HG02981 (cell line): ENCODE measurements at regions not wholly inside any gene's neighbourhood (a gene's known extent, or its start where the extent isn't known, plus 50 kb on each side); places are given as distances from the start of the nearest gene placed in this dataset.
A peak's percentile ranks its signal among the peaks of the same experiment; 100 is the strongest.

Source experiments
- ATAC-seq: cut with Tn5 transposase; IDR thresholded peaks from one replicate; pipeline ENCODE4 v1.9.1; 2021; ENCODE audit warnings: mild to moderate bottlenecking, moderate library complexity; ENCODE audit not compliant: unreplicated experiment

DNA sequence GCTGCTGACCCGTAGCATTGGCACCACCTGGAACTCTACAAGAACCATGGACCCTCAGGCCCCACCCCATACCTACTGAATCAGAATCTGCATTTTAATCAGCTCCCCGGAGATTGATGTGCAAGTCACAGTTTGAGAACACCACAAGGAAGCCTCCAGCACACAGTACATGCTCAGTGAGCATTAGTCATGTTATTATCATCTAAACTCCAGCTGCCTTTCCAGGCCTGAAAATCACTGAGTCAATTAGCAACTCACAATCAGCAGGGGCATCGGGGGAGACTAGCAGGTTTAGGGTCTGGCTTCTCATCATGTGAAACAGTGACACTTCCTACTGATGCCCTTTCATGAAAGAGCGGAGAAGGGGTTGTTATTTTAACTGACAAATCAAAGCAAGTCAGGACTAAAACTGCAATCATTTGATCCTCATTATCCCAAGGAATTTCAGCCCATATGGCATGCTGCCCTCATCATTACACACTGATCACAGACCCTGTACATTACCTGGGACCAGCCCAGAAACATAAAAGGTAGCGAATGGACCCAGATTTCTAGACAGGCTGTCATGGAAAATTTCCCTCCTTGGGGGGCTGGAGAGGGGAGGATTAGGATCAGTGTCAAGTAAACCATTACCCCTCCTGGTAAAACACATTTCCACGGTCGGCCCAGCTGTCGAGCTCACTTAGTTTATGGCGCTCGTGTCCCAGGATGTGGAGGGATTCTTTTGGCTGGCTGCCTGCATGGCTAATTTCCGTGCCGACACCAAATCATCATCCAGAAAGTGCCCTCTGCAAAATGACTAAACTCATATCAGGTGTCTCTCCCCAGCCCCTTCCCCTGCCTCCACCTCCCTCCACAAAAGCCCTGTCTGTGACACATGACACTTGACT lies 122.8 kb downstream of the PRLHR start:
- ATAC-seq, result no peak

DNA sequence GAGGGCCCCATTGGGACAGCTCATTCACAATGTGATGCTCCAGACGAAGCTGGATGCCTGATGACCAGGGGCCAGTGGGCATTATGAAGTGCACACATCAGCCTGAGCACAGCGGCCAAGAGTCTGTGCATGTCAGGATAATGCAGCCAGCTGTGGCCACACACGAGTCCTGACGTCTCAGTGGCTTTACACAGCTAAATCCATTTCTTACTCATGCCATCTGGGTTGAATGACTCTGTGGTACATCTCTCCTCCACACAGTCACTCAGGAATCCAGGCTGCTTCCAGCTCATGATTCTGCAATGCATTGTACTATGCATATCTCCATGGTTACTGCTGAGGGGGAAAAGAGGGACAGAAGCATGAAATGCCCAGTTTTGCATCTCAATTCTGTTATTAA lies 123.6 kb downstream of the PRLHR start:
- no peak for ATAC-seq

DNA sequence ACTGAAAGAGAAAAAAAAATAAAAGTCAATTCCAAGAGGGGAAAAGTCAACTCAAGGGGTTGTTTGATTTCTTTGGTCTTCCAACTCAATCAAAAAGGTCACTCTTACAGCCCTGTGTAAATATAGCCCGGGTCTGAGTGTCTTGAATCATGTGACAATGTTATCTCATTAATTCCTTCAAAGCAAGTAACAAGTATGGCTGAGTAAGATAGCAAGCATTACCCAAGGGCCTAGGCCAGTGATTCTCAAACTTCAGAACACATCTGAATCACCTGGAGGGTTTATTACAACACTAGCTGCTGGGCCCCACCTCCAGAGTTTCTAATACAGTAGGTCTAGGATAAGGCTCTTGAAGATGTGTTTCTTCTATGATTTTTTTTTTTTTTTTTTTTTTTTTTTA lies 125.0 kb downstream of the PRLHR start:
- ATAC-seq, result no peak

DNA sequence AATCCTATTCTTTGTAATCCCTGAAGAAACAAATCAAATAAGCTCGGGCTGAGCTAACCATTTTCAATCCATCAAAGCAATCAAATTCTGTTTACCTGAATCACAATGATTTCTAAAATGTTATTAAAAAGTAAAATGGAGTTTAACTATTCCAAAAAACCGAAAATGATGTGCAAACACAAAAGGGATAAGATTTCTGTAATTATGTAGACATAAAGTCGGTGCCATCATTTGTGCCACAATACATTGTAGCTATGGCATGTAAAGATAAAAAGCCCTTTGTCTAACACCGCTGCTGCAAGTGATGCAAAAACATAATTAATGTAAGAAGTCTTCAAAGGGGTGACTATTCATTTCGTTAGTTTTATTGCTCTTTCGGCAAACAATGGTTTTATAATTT lies 125.1 kb upstream of the FAM204A start:
- ATAC-seq, result no peak

DNA sequence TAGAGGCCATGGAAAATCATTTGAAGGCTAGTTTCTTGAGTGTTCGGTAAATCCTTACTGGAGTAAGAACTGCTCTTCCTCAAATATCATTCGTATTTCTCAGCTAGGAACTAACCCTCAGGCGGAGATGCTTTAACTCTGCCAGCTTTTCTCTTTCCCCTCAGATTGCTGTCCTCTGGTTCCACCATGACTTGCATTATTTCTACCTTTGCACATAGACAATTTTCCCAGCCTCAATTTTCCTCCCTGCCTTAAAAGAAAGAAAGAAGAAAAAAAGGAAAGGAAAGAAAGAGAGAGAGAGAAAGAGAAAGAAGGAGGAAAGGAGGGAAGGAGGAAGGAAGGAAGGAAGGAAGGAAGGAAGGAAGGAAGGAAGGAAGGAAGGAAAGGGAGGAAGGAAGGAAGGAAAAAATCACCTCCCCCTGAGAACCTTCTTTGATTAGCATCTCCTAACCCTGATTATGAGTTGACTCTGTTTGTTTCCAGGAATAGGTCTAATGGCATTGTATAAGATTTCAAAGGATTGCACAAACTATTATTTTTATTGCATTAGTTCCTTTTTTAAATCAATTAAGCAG lies 123.3 kb upstream of the FAM204A start:
- no peak for ATAC-seq

DNA sequence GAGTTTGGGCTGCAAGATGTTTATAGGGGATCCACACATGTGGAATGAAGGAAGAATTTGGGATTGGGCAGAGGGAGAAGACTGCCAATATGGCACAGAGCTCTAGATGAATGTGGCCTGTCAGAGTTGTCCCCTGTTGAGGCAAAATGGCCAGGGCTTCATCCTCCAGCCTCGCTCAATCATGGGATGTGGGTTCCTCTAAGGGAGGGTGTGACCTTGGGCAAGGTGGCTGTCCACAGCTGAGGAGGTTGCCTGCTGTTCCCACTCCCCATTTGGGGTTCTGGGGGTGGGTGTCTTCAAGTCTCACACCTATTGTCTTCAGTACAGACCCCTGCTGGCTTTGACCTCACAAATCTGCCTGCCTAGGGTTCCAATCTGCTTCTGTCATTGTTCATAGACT lies 121.6 kb upstream of the FAM204A start:
- ATAC-seq, result no peak

DNA sequence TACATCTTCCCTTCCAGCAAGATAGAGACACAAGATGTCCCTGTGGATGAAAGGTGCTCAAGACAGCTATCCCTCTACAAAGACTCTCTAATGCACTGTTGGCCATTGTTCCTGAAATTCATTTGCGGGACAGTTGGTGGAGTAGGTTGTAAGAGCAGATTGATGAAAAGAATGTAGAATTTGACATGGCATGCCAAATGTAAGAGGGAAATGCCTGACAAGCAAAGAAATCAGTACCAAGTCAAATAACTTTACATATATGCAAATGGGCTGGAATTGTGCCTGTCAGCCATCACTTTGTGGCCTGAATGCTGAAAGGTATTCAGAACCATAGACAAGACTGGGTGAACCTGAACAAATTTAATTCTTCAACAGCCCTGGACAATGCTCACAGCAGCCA lies 120.3 kb upstream of the FAM204A start:
- ATAC-seq, result no peak

DNA sequence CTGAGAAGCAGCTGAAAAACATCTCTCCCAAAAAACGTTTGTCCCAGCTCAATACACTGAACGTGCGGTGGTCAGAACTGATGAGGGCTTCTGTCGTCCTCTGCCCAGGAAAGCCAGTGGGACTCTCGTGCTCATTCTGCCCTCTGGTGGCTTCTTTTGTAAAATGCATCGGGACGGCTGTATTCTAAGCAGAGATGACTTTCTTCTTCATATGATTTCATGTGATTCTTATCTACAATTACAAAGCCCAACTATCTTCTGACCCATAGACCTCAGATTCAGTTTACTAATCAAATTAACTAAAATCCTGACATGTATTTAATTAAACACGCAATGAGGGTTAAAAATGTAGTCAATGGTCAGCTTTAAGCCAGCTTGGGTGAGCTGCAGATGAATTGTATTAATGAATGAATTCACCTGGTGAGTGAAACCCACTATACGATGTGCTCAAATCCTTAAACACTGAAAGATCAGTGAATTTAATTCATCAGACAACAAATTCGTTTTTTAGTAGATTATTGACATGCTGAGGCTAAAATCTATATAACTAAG lies 117.6 kb upstream of the FAM204A start:
- ATAC-seq, result peak; percentile 85

DNA sequence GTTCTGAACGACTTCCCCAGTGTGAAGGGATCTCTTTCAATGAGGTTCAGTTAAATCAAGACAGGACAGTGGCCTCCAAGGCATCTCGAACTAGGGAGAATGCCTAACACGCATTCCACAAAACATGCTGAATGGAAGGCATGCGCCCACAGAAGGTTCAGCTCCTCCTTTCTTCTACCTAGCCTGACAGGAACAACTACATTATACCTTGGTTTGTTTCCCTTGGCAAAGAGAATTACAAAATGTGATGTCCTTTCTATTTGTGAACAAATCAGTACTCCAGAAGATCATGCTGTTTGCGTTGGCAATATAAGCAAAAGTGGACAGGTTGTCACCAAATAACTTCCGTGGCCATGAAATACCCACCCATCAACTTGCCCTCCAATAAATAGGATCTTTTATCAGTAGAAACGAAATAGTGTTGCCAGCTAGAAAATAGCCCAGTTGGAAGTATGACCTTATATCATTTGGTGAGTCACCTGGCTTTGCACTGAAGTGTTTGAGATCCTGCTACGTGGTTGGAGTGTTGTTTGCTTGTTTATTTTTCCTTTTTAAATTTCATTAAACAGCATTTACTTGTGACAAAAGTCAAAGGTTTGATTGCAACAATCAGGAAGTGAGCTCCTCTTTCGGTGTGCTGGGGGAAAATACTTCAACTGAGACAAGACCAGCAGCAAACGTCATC lies 117.0 kb upstream of the FAM204A start:
- ATAC-seq, result no peak

DNA sequence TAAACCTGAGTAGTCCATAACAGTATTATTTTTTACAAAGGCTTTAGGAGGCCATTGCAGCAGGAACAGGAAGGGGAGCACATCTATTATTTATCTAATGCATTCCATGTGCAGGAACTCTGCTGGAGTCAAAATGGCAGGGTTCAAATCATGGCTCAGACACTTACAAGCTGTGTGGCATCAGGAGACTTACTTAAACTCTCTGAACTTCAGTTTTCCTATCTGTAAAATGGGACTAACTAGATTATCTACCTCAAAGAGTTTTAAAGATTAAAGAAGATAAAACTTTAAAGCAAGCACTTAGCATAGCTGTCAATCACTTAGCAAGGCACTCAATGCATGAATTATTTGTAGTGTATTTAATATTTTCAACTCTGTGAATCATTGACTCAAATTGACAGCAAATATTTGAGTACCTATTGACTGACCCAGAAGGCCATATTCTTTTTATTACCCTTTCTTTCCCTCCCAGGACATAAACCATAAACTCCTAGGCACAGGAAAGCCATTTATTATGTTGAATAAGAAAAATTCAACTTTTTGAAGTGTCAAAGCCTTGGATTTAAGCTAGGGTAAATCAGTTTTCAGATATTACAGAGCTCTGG lies 115.8 kb upstream of the FAM204A start:
- ATAC-seq, result no peak

DNA sequence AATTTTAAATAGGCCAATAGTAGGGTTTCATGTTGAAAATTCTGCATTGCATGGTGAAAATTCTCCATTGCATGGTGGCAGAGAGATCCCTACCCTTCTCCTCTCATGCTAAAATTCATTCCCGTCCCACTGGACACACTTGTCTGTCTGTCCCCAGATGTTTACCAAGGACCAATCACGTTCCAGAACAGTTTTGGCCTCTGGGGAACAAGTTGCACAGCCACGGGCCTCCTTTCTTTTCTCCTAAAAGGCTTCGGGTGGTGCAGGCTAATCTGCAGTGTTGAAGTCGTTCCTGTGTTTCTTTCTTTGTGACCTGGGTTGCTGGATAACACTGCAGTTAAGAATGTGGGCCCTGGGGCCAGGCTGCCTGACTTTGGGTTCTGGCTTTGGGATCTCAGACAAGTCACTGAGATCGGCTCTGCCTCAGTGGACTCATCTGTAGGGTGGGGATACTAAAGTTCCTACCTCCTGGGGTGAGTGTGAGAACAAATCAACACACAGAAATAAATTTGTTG lies 113.1 kb upstream of the FAM204A start:
- no peak for ATAC-seq

DNA sequence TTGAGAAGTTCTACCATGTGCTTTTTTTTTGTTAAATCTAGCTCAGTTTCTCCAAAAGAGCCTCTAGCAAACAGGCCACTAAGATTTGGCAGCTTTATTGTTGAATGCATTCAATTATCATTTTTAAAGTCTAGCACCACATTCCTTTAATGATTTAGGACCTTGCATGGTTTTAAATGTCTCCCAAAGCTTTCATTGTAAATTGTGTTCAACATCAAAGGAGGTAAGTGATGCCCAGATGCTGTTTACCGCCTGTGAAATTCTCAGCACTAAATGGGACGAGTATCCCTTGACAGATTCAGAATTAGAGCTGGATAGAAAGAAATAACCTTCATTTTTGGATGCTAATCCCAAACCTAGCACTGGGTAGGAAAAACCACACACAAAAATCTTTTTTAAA lies 112.1 kb upstream of the FAM204A start:
- ATAC-seq, result no peak

DNA sequence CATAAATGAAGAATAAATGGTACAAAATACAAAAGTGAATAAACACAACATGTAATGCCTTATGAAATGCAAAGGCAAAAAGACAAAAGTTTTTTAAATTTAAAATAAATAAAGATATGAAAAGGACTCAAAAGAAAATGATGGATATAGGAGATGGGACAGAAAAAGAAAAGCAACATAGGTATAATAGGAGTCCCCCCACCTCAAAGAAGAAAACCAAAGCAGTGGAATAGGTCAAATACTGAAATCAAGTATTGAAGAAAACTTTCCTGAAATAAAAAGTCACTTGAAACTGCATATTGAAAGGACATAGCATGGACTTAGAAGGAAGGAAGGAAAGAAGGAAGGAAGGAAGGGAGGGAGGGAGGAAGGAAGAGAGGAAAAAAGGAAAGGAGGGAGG lies 110.0 kb upstream of the FAM204A start:
- ATAC-seq, result no peak

DNA sequence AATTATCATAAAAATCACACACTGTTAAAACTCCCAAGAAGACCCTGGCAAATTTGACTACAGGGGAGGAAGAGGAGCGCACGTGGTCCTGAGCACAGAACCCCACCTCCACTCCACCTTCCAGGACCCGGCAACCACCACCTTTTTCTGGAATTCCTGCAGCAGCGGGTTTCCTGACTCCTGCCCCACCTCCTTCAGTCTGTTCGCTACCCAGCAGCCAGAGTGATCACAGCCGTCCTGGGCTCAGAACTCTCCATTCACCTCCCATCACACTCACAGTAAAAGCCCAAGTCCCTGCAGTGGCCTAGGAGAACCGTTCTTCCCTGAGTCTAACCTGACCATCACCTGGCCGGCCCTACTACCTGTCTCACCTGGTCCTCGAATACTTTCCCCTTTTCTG lies 107.4 kb upstream of the FAM204A start:
- no peak for ATAC-seq

DNA sequence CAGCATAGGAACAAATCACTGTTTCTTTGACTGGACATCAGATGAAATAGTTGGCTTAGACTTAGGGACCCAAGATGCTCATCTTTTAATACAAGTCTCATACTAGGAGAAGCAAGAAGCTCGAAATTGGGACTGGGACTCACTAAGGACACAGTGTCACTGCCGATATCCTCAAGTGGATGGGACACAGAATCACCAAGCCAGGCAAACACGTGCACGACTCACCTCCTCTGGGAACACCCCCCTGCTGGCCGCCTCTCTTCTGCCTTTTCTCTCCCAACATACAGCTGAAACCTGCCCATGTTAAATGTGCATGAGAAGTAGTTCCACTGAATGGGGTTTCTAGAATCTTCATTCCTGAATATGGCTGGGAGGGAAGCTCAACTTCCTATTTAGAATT lies 106.6 kb upstream of the FAM204A start:
- ATAC-seq, result no peak

DNA sequence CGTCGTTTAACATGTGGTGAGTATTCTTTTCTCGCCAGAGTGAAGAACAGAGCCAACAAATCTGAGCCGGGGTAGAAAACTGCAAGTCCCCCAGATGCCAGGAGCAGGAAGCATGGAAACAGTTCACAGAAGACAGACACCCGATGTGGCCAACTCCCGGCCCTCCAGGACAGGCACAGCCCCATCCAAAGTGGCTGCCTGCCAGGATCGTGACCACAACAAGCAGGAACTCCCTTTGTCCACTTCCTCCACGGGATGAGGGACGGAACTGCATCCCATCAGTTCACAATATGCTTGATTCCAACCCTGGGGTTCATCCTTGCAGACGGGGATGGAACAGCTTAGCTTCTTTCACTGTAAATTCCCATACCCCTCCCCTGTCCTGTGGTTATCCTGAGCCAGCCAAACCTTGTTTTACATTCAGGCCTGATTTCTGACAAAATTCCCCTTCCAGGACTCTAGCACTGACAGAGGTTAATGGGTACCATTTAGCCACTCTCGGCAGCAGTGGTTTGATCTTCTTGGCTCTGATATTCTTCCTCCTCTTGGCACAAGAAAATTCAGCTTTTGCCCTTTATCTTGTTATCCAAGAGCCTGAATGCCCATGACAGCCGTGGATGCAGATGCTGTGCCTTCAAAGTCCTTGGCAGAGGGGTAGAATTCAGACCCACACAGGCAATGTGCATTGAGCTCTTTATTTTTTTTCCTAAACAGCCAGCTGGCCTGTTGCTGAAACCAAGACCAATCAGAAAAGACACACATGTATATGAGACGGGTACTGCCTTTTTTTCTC lies 105.5 kb upstream of the FAM204A start:
- ATAC-seq, result no peak

DNA sequence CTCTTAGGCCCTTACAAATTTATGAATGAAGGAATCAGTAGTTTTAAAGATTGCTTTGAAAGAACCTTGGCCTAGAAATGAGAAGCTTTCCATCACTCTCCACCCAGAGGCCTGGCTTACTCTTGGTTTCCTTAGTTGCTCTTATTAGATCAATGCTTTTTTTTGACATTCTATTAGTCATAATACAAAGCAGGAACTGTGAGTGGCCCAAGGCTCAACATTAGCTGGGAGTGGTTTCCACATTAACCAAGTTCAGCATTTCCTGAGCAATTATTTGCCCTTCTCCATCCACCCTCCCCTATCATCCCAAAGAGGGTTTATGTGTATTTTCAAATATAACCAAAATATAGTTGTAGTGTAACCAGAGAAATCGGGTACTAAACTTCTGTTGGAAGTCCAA lies 103.4 kb upstream of the FAM204A start:
- ATAC-seq, result no peak

DNA sequence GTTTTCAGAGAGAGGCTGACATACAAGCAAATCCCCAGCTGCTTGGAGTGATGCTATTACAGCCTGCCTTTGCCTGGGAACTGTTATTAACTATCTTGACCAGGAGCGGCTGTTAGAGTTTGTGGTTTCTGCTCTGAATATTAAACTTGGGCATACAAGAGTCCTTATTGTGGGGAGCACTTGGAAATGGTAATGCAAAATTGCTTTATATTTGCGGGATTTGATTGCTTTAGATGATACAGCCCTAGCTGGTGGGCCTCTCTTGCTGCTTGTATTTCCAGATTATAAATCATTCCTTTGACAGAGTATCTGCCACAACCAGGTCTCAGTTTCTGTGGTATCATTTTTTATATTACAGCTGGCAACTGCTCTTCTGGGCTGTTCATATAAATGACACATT lies 101.9 kb upstream of the FAM204A start:
- no peak for ATAC-seq

DNA sequence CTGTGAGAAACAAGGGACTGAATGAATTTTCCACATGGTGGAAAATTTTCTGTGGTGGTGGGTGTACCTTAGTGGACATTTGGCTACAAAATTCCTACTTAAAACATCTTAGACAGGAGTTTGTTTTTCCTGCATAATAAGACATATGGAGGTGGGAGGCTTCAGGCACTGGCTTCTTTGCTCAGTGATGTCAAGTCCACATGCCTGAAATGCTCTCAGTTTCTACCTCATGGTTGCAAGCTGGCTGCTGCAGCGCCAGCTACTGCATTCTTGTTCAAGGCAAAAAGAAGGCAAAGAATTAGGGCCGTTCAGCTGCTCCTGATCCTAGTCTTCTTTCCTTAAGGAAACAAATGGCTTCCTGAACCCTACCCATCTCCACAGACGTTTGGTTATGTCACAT lies 99.9 kb upstream of the FAM204A start:
- ATAC-seq, result no peak

DNA sequence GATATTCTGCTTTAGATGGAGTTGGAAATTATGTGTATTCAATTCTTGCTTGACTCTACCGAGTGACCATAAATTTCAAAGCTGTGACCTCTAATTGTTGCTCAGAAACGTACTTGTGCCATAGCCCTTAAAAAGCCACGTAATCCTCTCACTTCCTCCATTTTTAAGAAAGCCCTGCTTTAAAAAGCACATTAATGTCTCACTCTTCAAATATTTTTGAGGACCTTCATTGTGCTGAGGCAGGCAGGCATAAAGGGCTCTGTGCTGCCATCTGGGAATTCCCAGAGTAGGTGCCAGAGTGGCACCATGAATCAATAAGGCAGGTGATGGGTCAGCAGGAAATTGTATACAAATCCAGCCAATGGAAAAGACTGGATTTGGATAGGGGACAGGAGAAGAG lies 97.7 kb upstream of the FAM204A start:
- no peak for ATAC-seq
